ENCODE measurements at regions not wholly inside any gene's neighbourhood (a gene's known extent, or its start where the extent isn't known, plus 50 kb on each side); places are given as distances from the start of the nearest gene placed in this dataset.

GRCh38 chr18:47758000-47758399 is 172.5 kb downstream of the SMAD2 start:
- H3K4me1 ChIP-seq (ENCODE audit: control insufficient read depth, insufficient read depth, low read length) = no peaks in the 10 kb centered on the region
- H3K27me3 ChIP-seq (replicated peaks; ENCODE audit: control insufficient read depth, insufficient read depth, low read length) = peaks cover 23% of the 10 kb centered on the region
- no peaks in the 10 kb centered on the region for H3K36me3 ChIP-seq (ENCODE audit: control insufficient read depth, insufficient read depth, low read length, severe bottlenecking)
- DNase-seq (ENCODE audit: low read depth) = peak; percentile 13
- H3K9me3 ChIP-seq (ENCODE audit: control insufficient read depth, low read length) = peaks cover 17% of the 10 kb centered on the region
- H3K9ac ChIP-seq (ENCODE audit: low read length) = no peak overlapping the region
- no peak overlapping the region for H3K4me3 ChIP-seq (ENCODE audit: low read length)

GRCh38 chr18:47756364-47757016 is 174.0 kb downstream of the SMAD2 start:
- Histone ChIP-seq H3K27me3 (replicated peaks; ENCODE audit: control insufficient read depth, insufficient read depth, low read length) (peaks cover 28% of the 10 kb centered on the region), H3K9me3 (ENCODE audit: control insufficient read depth, low read length) (peaks cover 15% of the 10 kb centered on the region), H3K4me3 (ENCODE audit: low read length) (no peak overlapping the region), H3K9ac (ENCODE audit: low read length) (no peak overlapping the region), H3K4me1 (ENCODE audit: control insufficient read depth, insufficient read depth, low read length) (no peaks in the 10 kb centered on the region), H3K36me3 (ENCODE audit: control insufficient read depth, insufficient read depth, low read length, severe bottlenecking) (no peaks in the 10 kb centered on the region)
- peak; percentile 80 for DNase-seq (ENCODE audit: low read depth)

- peaks cover 28% of the 10 kb centered on the region for H3K27me3 ChIP-seq (replicated peaks; ENCODE audit: control insufficient read depth, insufficient read depth, low read length)
- no peak overlapping the region for H3K9ac ChIP-seq (ENCODE audit: low read length)
- no peaks in the 10 kb centered on the region for H3K4me1 ChIP-seq (ENCODE audit: control insufficient read depth, insufficient read depth, low read length)
- H3K9me3 ChIP-seq (ENCODE audit: control insufficient read depth, low read length) = peaks cover 4% of the 10 kb centered on the region
- H3K36me3 ChIP-seq (ENCODE audit: control insufficient read depth, insufficient read depth, low read length, severe bottlenecking) = no peaks in the 10 kb centered on the region
- no peak for DNase-seq (ENCODE audit: low read depth)
- H3K4me3 ChIP-seq (ENCODE audit: low read length) = no peak overlapping the region
Measured at GRCh38 chr18:47755102-47755456, 175.4 kb downstream of the SMAD2 start.

- Histone ChIP-seq H3K4me3 (ENCODE audit: low read length) (no peak overlapping the region), H3K36me3 (ENCODE audit: control insufficient read depth, insufficient read depth, low read length, severe bottlenecking) (no peaks in the 10 kb centered on the region), H3K9ac (ENCODE audit: low read length) (no peak overlapping the region), H3K27me3 (replicated peaks; ENCODE audit: control insufficient read depth, insufficient read depth, low read length) (peaks cover 28% of the 10 kb centered on the region), H3K9me3 (ENCODE audit: control insufficient read depth, low read length) (peaks cover 4% of the 10 kb centered on the region), H3K4me1 (ENCODE audit: control insufficient read depth, insufficient read depth, low read length) (no peaks in the 10 kb centered on the region)
- peak; percentile 27 for DNase-seq (ENCODE audit: low read depth)
Measured at GRCh38 chr18:47754311-47755101, 176.0 kb downstream of the SMAD2 start.

- H3K9ac ChIP-seq (ENCODE audit: low read length) = no peak overlapping the region
- peaks cover 37% of the 10 kb centered on the region for H3K27me3 ChIP-seq (replicated peaks; ENCODE audit: control insufficient read depth, insufficient read depth, low read length)
- H3K36me3 ChIP-seq (ENCODE audit: control insufficient read depth, insufficient read depth, low read length, severe bottlenecking) = no peaks in the 10 kb centered on the region
- peaks cover 3% of the 10 kb centered on the region for H3K4me1 ChIP-seq (ENCODE audit: control insufficient read depth, insufficient read depth, low read length)
- DNase-seq (ENCODE audit: low read depth) = no peak
- H3K4me3 ChIP-seq (ENCODE audit: low read length) = no peak overlapping the region
- H3K9me3 ChIP-seq (ENCODE audit: control insufficient read depth, low read length) = no peaks in the 10 kb centered on the region
Measured at GRCh38 chr18:47752796-47753645, 177.4 kb downstream of the SMAD2 start.

GRCh38 chr18:47750889-47751423 is 179.5 kb downstream of the SMAD2 start:
- Histone ChIP-seq H3K4me1 (ENCODE audit: control insufficient read depth, insufficient read depth, low read length) (peaks cover 3% of the 10 kb centered on the region), H3K36me3 (ENCODE audit: control insufficient read depth, insufficient read depth, low read length, severe bottlenecking) (no peaks in the 10 kb centered on the region), H3K4me3 (ENCODE audit: low read length) (no peak overlapping the region), H3K9me3 (ENCODE audit: control insufficient read depth, low read length) (no peaks in the 10 kb centered on the region), H3K27me3 (replicated peaks; ENCODE audit: control insufficient read depth, insufficient read depth, low read length) (peaks cover 32% of the 10 kb centered on the region), H3K9ac (ENCODE audit: low read length) (no peak overlapping the region)
- DNase-seq (ENCODE audit: low read depth) = no peak

GRCh38 chr18:47749600-47749973 is 180.9 kb downstream of the SMAD2 start:
- H3K27me3 ChIP-seq (replicated peaks; ENCODE audit: control insufficient read depth, insufficient read depth, low read length) = peaks cover 24% of the 10 kb centered on the region
- no peak overlapping the region for H3K9ac ChIP-seq (ENCODE audit: low read length)
- peaks cover 3% of the 10 kb centered on the region for H3K4me1 ChIP-seq (ENCODE audit: control insufficient read depth, insufficient read depth, low read length)
- no peaks in the 10 kb centered on the region for H3K36me3 ChIP-seq (ENCODE audit: control insufficient read depth, insufficient read depth, low read length, severe bottlenecking)
- no peaks in the 10 kb centered on the region for H3K9me3 ChIP-seq (ENCODE audit: control insufficient read depth, low read length)
- no peak for DNase-seq (ENCODE audit: low read depth)
- H3K4me3 ChIP-seq (ENCODE audit: low read length) = no peak overlapping the region

- H3K4me1 ChIP-seq (ENCODE audit: control insufficient read depth, insufficient read depth, low read length) = peaks cover 3% of the 10 kb centered on the region
- DNase-seq (ENCODE audit: low read depth) = peak; percentile 86
- no peaks in the 10 kb centered on the region for H3K36me3 ChIP-seq (ENCODE audit: control insufficient read depth, insufficient read depth, low read length, severe bottlenecking)
- peak overlapping the region; percentile 59 for H3K4me3 ChIP-seq (ENCODE audit: low read length)
- H3K27me3 ChIP-seq (replicated peaks; ENCODE audit: control insufficient read depth, insufficient read depth, low read length) = peaks cover 20% of the 10 kb centered on the region
- H3K9ac ChIP-seq (ENCODE audit: low read length) = peak overlapping the region; percentile 61
- no peaks in the 10 kb centered on the region for H3K9me3 ChIP-seq (ENCODE audit: control insufficient read depth, low read length)
Measured at GRCh38 chr18:47748847-47749599, 181.4 kb downstream of the SMAD2 start.

- H3K9ac ChIP-seq (ENCODE audit: low read length) = no peak overlapping the region
- H3K36me3 ChIP-seq (ENCODE audit: control insufficient read depth, insufficient read depth, low read length, severe bottlenecking) = no peaks in the 10 kb centered on the region
- no peak for DNase-seq (ENCODE audit: low read depth)
- H3K9me3 ChIP-seq (ENCODE audit: control insufficient read depth, low read length) = no peaks in the 10 kb centered on the region
- H3K4me1 ChIP-seq (ENCODE audit: control insufficient read depth, insufficient read depth, low read length) = peaks cover 3% of the 10 kb centered on the region
- H3K4me3 ChIP-seq (ENCODE audit: low read length) = no peak overlapping the region
- peaks cover 20% of the 10 kb centered on the region for H3K27me3 ChIP-seq (replicated peaks; ENCODE audit: control insufficient read depth, insufficient read depth, low read length)
Measured at GRCh38 chr18:47748093-47748796, 182.2 kb downstream of the SMAD2 start.

- DNase-seq (ENCODE audit: low read depth) = no peak
- Histone ChIP-seq H3K36me3 (ENCODE audit: control insufficient read depth, insufficient read depth, low read length, severe bottlenecking) (no peaks in the 10 kb centered on the region), H3K4me3 (ENCODE audit: low read length) (no peak overlapping the region), H3K9ac (ENCODE audit: low read length) (no peak overlapping the region), H3K27me3 (replicated peaks; ENCODE audit: control insufficient read depth, insufficient read depth, low read length) (peaks cover 22% of the 10 kb centered on the region), H3K4me1 (ENCODE audit: control insufficient read depth, insufficient read depth, low read length) (peaks cover 3% of the 10 kb centered on the region), H3K9me3 (ENCODE audit: control insufficient read depth, low read length) (no peaks in the 10 kb centered on the region)
Measured at GRCh38 chr18:47747260-47747795, 183.1 kb downstream of the SMAD2 start.

All from adipocyte (in vitro differentiated cells).